ENCODE measurements at regions not wholly inside any gene's neighbourhood (a gene's known extent, or its start where the extent isn't known, plus 50 kb on each side); places are given as distances from the start of the nearest gene placed in this dataset.

DNA sequence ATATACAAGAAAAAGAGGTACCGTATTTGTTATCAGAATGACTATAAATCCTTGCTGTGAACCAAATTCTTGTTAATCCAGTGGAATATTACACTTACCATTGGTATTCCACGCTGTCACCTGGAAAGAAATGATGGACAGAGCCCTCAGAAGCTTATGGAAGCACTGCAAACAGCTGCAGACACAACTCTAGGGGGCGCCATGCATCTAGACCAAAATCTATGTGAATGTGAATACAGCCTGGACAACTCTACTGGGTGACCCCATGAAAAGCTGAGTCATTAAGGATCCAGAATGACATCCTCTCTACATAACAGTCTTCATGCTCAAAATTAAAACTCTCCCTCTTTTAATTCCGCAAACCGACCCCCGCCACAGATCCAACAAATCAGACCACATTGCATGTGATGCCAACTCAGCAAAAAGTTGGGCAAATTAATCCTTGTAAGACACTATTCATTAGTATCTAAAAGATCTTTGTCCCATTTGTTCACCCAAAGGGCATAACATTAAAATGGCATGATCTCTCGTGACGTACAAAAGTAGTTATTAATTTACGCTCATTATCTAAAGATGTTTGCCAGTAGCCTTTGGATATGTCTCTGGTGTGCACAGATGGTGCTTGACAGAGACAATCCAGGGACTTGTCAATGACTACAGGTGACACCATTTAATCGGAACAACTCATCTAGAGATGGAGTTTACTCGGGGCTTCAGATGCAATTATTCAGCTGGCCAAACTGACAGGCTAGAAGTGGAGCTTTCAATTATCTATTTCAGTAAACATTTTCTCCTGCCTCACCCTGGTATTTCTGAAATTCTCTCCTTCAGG, 552.7 kb upstream of the PSMD7 start:
- DNase-seq (ENCODE audit: low spot score), result no peak

DNA sequence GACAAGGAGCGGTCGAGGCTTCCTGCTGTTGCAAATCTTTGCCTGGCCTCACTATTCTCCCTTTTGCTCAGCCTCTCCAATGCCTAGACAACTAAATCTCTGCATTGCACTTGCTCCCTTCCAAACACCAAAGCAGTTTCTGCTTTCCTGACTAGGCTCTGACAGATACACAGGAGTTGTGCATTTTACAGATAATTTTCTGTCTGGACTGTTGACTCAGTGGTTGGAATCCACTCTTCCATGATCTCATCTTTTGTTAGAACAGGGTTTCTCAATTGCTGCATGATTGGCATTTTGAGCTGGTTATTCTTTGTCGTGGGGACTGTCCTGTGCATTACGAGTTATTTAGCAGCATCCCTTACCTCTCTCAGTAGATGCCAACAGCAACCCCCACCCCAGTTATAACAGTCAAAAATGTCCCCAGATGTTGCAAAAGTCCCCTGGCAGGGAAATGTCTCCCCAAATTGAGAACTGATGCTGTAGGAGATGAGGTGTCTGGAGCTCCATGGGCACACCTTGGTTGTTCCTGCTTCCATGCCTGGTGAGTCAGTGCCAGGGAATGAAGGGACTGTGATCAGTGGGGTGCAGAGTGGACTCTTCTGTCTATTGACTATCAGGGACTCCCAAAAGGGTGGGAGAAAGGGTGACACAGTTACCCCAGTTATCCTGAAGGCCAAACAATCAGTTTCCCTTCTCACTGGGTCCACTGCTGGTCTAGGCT, 557.4 kb upstream of the PSMD7 start:
- no peak for DNase-seq (ENCODE audit: low spot score)

DNA sequence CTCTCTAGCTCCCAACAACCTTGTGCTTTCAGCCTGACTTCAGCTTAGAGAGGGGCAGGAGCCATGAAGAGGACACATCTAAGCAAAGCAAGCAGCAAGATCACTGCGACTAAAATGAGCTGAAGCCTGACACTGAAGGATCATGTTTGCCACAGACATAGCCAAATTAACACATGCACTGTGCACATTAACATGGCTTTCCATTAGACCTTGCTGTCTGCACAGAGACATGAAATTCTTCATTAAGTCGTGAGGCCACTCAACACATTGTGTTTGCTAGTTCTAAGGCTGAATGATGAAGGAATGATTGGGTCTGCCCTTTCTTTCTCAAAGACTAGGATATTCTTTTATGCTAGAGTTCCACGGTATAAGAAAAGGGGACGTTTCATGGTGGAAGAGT, 558.3 kb upstream of the PSMD7 start:
- no peak for DNase-seq (ENCODE audit: low spot score)

DNA sequence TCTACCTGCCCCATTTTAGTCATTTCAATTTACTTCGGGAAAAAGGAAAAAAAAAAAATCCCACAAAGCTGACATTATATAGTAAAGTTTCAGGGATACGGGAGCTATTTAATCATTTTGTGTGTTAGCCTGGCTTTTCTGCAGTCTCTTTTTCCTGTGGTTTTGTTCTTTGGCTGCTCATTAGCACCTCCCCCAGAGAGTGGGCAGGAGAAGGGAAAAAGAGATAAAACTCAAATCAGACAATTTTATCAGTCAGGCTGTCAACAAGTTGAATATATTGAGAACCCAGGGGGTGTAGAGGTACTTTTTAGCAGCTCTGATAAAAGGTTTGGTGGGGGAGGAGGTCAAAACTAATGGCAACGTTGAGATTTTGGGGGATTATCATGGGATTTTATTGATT, 559.0 kb upstream of the PSMD7 start:
- no peak for DNase-seq (ENCODE audit: low spot score)

DNA sequence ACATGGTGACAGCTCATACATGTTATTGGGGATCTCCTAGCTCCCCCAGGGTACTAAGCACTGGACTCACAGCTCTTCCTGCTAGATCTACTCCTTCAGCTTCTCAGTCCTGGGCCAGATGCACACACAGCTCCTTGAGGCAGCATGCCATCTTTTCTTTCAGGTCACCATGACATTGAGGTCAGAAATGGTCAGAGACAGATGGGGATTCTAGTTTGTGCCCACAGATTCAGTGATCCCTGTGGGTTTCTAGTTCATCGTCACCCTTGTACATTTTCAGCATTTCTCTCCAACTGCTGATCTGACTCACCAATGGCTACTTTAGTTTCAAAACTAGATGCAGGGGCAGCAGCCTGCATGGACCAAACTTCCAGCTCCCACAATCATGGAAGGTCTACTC, 560.7 kb upstream of the PSMD7 start:
- no peak for DNase-seq (ENCODE audit: low spot score)

DNA sequence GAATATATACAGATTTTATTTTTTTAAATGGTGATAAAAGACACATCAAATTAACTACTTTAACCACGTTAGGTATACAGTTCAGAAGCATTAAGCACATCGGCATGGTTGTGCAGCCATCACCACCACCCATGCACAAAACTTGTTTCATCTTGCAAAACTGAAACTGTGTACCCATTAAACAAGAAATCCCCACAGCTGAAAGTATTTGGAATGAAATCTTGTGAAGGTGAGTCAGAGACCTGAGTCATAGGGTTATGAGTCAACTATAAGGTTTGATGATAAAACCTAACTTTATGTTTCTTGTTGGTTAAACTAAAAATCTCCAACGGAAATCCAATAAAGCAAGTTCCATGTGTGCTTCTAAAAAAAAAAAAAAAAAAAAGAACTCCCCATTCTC, 561.6 kb upstream of the PSMD7 start:
- no peak for DNase-seq (ENCODE audit: low spot score)

DNA sequence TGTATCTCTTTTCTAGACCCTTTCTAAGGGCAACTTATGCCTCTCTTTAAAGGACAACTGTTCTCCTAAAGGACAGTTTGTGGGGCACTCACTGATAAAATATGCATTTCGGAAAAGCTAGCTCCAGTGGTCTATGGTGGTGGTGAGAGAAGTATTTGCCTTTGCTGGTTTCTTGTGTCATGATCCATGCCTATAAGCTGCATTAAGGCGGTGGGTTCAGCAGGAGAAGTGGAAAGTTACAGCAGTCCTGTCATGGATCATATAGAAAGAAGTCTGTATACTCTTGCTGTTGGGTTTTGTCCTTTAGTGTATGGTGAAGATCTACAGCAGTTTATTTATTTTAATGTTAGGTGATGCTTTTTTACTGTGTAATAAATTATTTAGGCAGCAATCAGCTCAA, 563.9 kb upstream of the PSMD7 start:
- DNase-seq (ENCODE audit: low spot score), result no peak

DNA sequence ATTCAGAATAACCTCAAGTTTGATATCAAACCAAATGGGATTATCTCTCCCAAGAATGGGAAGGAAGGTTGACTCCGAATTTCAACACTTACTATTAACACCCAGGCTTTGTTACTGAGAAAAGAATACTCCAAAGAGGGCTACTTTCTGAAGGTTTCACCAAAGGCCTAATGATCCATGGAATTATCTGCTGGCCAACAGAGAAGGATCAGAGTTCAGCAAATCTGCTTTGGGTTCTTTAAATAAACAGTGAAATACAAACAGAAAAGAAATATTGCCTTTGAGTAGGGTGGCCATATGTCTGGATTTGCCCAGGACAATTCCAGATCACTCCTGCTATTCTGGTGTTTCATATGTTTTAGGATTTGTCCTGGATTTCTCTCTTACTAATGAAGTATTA, 564.5 kb upstream of the PSMD7 start:
- DNase-seq (ENCODE audit: low spot score), result no peak

DNA sequence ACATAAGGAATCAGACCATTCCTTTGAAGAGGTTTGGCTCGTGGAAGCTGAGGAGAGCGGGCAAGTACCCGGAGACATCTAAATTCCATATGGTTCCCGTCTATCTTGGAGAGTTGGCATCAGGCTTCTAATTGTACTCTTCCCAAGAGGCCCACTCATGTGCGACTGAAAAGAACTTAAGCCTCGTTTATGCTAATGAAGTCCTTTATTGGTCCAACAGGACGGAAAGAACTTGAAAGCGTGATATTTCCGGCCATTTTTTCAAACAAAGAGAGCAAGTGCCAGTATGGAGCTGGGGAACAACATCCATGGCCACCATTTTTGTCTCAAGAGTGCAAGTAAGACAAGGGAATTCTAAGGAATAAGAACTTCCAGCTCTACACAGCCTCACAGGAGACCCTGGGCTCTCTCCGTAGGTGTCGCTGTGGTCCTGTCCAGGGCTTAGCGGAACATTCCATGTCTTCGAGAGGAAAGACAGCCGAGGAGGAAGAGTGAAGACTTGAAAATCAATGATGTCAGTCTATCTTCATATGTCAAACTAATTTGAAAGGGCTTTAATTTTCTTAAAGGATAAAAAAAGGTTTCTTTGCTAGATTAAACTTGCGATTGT, 566.0 kb upstream of the PSMD7 start:
- no peak for DNase-seq (ENCODE audit: low spot score)

DNA sequence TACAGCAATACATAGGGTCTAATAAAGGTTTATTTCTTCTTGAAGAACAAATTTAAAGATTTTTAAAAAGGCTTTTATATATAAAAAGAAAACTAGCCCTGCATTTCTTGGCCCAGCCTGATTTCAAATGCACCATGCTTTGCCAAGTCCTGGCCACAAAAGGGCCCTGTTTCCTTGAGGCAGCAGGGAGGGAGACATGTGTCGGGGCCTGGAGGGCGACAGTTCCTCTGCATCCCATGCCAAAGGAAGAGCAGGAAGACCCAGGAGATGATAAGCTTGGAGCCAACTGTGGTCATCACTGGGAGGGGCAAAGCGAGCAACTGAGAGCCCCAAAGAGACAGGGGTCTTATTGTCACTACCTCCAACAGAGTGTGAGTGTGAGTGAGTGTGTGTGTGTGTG, 571.5 kb upstream of the PSMD7 start:
- DNase-seq (ENCODE audit: low spot score), result no peak

DNA sequence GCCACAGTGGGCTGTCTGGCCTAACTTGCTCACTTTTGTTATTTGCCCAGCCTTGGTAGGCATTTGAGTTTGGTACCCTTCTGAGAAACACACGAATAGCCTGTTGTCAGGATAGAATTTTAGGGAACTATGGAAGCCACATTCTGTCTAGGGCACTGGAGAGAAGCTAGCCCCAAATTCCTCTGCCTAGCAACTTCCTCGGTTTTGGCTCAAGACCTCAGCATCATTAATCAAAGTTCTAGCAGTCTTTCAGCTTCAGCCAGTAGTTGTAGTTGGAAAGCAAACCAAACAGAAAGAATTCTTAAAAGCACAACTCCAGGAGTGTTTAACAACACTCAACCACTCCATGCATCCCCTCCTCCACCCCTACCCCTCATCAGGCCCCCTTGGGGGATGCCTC, 572.1 kb upstream of the PSMD7 start:
- no peak for DNase-seq (ENCODE audit: low spot score)

DNA sequence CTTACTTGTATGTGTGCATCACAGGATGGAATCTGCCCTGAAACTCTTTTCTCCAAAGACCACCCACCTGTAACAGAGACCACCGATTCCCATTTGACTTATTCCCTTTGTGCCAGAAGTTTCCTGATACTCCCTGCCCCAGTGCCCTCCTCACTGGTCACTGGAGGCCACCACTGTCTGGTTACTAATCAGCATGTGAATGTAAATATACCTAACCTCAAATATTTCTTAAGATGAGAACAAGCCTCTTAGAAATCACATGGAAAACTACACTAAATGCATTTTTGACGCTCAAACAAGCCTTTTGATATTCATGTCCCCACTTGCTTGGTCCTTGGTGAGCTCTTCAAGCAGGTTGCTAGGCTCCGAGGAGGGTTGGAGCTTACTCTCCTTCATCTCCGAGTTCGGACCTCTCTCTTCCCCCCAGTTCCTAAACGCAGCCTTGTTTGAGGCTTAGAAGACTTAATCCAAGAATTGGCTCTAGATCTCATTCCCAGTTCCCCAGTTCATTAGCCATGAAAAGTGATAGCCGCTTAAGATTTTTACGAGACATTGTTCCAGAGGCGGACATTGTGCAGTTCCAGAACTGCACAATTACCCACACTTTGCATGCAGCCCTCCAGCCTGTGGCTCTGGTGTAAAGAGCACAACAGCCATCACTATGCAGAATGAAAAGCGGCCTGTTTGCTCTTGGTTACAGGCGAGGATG, 579.2 kb upstream of the PSMD7 start:
- no peak for DNase-seq (ENCODE audit: low spot score)

DNA sequence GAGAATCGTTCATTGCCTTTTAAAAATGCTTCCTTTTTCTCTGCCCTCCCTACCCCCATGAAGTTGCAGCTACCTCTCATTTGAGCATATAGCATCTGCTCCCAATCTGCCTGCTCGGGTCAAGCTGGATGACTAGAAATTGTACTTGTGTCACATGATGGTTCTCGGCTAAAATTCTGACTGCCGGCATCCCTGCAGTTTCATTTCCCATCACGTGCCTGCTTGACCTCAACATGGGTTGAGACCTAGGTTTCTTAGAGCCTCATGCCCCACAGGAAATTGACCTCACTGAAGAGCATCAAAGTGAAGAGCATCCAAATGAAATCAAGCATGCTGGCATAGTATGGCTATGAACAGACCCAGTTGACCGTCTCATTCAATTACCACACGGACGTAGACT, 581.6 kb upstream of the PSMD7 start:
- DNase-seq (ENCODE audit: low spot score), result no peak

DNA sequence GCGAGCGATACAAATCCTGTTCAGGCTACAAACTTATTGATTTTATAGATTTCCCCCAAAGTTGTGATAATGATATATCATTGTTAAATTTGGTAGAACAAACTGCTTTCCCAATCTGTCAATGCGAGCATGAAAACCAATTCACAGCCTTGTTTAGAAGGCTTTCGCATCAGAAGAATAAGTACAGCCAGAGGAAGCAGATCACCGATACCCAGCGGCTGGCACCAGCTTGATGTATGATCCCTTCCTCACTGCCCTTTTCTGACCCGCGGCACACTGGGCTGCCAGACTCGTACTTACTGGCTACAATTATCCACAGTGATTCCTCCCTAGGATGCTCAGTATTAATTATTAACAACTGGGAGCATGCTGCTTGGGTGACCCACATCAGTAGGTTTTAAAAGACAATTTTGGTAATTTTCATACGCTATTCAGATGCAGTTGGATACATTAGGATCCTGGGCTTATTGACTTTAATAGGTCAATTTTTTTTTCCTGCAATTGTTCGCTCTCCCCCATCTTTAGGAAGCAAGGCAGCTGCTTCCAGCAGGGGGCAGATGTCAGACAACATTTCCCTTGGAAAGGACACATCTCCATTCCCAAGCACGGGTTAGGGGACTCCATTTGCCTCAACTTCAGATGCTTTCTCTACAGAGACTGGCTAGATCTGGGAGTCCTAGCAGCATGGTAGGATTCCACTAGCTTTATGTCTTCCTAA, 582.7 kb upstream of the PSMD7 start:
- DNase-seq (ENCODE audit: low spot score), result peak; percentile 18

DNA sequence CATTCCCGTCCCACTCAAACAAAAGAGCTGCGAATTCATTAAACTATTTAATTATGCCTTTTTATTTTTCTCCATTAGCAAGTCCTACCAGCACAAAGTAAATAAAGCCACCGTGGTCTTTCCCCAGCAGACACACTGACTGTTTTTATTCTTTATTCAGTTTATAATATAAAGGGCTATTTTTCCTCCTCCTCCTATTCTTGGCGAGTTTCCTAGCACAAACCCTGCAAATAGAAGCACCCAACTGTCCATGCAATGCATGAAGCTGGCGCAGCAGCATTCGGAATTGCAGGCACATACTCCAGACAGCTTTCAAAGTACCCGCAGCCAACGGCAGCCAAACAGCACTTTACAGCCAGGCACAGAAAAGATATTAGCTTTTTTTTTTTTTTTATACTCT, 583.4 kb upstream of the PSMD7 start:
- DNase-seq (ENCODE audit: low spot score), result peak; percentile 36

DNA sequence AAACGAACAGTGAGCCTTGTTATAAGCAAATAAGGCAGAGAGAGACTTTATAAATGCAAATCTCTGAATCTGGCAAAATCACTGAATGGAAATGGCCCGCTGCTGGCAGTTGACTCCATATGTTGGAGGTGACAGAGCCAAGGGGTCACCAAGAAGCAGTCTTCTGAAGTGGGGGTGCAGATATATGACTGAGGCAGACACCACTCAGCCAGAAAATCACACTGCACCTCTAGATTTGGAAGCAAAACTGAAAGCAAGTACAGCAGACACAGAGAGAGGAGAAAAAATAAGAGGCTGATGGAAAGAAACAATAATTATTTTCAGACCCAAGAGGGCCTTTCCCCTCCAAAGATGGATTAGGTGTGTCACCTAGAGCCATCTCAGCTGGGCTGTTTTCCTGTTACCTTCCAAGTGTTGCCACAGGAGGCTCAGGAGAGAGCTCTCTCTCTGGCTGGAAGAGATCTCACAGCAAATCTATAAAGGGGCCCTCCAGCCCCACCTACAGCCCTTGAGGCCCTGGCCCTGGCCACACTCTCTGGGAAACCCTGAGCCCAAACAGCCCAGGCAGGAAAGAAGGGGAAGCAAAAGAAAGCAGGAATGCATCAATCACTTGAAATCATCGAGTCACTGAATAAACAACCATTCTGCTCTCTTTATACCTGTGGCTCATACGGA, 585.1 kb upstream of the PSMD7 start:
- DNase-seq (ENCODE audit: low spot score), result no peak

DNA sequence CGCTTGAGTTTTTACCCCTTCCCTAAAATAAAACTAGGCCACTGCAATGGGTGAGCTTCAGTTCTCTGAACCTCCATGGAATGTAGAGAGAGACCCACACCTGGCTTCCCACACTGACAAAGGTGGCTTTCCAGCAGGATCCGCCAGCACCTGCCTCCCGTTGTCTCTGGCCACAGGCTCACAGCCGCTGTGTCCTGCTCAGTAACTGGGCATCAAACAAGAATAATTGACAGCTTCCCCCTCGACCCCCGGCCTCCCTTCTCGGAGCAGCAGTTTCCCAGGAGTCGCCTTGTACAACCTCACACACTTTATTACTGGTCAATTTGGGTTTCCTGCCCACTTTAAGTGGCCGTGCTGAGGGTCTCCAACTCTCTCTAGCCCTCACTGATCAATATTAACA, 586.1 kb upstream of the PSMD7 start:
- DNase-seq (ENCODE audit: low spot score), result no peak

DNA sequence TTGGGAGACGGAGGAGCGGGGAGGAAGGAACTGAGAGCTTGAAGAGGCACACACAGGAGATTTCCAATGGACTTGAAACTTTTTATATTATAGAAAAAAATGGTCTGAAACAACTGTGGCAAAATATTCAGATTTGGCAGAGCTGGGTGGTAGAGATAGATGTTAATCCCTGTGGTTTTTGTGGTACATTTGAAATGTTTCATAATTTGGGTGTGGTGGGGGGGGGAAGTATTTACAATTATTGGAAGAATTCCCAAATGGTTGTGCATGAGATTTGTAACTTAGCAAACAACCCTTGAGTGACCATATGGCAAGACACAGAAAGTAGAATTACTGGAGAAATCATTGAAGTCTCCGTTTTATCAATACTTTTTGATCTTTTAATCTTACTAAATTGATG, 588.8 kb upstream of the PSMD7 start:
- DNase-seq (ENCODE audit: low spot score), result no peak

DNA sequence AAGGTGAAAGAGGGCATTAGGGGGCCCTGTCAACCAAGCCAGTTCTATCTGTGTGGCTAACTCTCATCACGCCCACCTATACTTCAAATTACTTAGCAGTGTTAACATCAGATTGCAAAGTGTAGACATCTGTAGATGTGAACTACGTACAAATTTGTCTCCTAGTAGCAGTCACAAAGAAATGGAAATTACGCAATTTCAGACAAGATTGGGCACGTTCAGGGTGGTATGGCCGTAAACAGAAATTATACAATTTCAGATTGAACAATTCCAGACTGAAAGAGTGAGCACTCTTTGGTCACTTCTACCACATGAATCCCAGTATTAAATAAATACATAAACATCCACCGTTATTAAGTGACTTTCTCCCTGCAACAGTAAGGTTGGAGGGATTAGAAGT, 592.7 kb upstream of the PSMD7 start:
- no peak for DNase-seq (ENCODE audit: low spot score)

DNA sequence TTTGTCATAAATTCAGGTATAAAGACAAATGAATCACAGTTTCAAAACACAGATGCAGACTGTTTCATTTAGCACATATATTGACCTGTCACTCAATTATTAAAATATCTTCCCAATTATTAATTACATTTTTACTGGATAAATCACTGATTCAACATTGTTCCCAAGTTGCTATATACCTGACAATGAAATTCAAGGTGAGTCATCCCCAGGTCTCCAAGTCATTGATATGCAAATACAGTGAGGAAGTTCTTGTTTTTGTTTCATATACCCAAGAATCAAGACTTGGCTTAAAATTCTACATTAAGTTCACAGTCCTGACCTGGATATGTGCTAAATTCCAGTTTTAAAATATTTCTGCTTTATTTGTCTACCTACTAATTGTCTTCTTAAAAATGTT, 599.3 kb upstream of the PSMD7 start:
- DNase-seq (ENCODE audit: low spot score), result no peak

DNA sequence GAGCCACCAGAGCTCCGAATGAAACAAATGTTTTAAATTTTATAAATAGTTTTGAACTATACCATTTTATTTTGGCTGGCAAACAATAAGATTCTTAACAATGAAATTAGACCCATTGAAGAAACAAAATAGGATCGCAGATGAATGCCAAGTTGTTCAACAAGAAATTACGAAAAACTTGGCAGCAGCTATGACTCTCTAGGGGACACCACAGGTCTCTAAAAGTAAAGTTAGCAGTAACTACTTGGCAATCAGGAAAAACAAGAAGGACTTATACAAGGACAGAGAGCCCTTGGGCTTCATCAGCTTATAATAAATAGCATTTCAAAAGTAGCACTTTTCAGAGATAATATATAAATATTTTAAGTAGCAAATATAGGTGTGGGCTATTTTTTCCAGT, 603.8 kb upstream of the PSMD7 start:
- DNase-seq (ENCODE audit: low spot score), result no peak
